ENCODE measurements at regions not wholly inside any gene's neighbourhood (a gene's known extent, or its start where the extent isn't known, plus 50 kb on each side); places are given as distances from the start of the nearest gene placed in this dataset.

- intact Hi-C loops (cut with micrococcal nuclease; ENCODE audit: unreplicated experiment), result no loop called here
- H4K20me1 ChIP-seq (ENCODE audit: insufficient read depth, low read length), result no peaks in the 10 kb centered on the region
- no peak overlapping the region for H3K4me3 ChIP-seq (replicated peaks in 1 of 3; ENCODE audit: insufficient read depth in 1 of 3, low read depth in 2 of 3, low read length in 3 of 3)
- ChIA-PET CTCF (ENCODE audit: low intra/inter-chr PET ratio, low total read pairs) (no interaction called here), POLR2A (no interaction called here)
- no peak for ATAC-seq
- H3K9me3 ChIP-seq (ENCODE audit: low read length), result peaks cover 54% of the 10 kb centered on the region
- H2AFZ ChIP-seq (ENCODE audit: low read length), result no peak overlapping the region
- H3K9ac ChIP-seq (ENCODE audit: insufficient read depth, low read depth, low read length), result no peak overlapping the region
- no peak overlapping the region for H3K27ac ChIP-seq (ENCODE audit: extremely low read length, insufficient read depth, low read length)
- no peaks in the 10 kb centered on the region for H3K79me2 ChIP-seq (ENCODE audit: insufficient read depth, low read length)
- TF ChIP-seq POLR2A (IDR thresholded peaks at IDR 0.05; ENCODE audit: insufficient read depth in 1 of 2, low read depth in 2 of 2, low read length in 2 of 2) (no peak), HHEX (CRISPR knock-in tag; IDR thresholded peaks at IDR 0.05) (no peak)
- H3K36me3 ChIP-seq (replicated peaks in 1 of 2; ENCODE audit: control insufficient read depth in 1 of 2, insufficient read depth in 2 of 2, low read length in 2 of 2), result no peaks in the 10 kb centered on the region
- no peaks in the 10 kb centered on the region for H3K27me3 ChIP-seq (ENCODE audit: control insufficient read depth in 1 of 2, insufficient read depth in 2 of 2, low read length in 2 of 2)
- 22% methylated on average over 3 of the region's 3 CpGs for WGBS (ENCODE audit: low lambda C conversion rate)
- FAIRE-seq, result no peak
- in situ Hi-C loops (cut with HindIII; ENCODE audit: extremely low pct_ligation_motif_present, low pct_unique_long_range_greater_than_20kb), result no loop called here
- BruUV-seq (replicated peaks), result no TSS peak
- H3K4me2 ChIP-seq (ENCODE audit: low read depth, low read length), result no peak overlapping the region
- no peak for DNase-seq (ENCODE audit: low spot score)
- no peaks in the 10 kb centered on the region for H3K4me1 ChIP-seq (ENCODE audit: insufficient read depth, low read length)
Measured at GRCh38 chr4:29588617-29589016, 1131.6 kb upstream of the PCDH7 start.

- Histone ChIP-seq H3K27ac (ENCODE audit: extremely low read length, insufficient read depth, low read length) (no peak overlapping the region), H3K9me3 (ENCODE audit: low read length) (peaks cover 71% of the 10 kb centered on the region), H2AFZ (ENCODE audit: low read length) (no peak overlapping the region), H3K4me3 (replicated peaks in 1 of 3; ENCODE audit: insufficient read depth in 1 of 3, low read depth in 2 of 3, low read length in 3 of 3) (no peak overlapping the region), H3K4me2 (ENCODE audit: low read depth, low read length) (no peak overlapping the region), H3K79me2 (ENCODE audit: insufficient read depth, low read length) (no peaks in the 10 kb centered on the region), H3K36me3 (replicated peaks in 1 of 2; ENCODE audit: control insufficient read depth in 1 of 2, insufficient read depth in 2 of 2, low read length in 2 of 2) (no peaks in the 10 kb centered on the region), H3K9ac (ENCODE audit: insufficient read depth, low read depth, low read length) (no peak overlapping the region), H3K27me3 (ENCODE audit: control insufficient read depth in 1 of 2, insufficient read depth in 2 of 2, low read length in 2 of 2) (no peaks in the 10 kb centered on the region), H3K4me1 (ENCODE audit: insufficient read depth, low read length) (no peaks in the 10 kb centered on the region), H4K20me1 (ENCODE audit: insufficient read depth, low read length) (no peaks in the 10 kb centered on the region)
- in situ Hi-C loops (cut with HindIII; ENCODE audit: extremely low pct_ligation_motif_present, low pct_unique_long_range_greater_than_20kb), result no loop called here
- ChIA-PET CTCF (ENCODE audit: low intra/inter-chr PET ratio, low total read pairs) (no interaction called here), POLR2A (no interaction called here)
- intact Hi-C loops (cut with micrococcal nuclease; ENCODE audit: unreplicated experiment), result no loop called here
- WGBS (ENCODE audit: low lambda C conversion rate), result 8% methylated on average over 5 of the region's 5 CpGs
- DNase-seq (ENCODE audit: low spot score) (no peak), FAIRE-seq (no peak), ATAC-seq (no peak)
- BruUV-seq (replicated peaks), result no TSS peak
- TF ChIP-seq BATF2 (CRISPR knock-in tag; IDR thresholded peaks at IDR 0.05), result no peak
- TF ChIP-seq BCL6 (CRISPR knock-in tag; IDR thresholded peaks at IDR 0.05), result no peak
- TF ChIP-seq ZHX1 (CRISPR knock-in tag; IDR thresholded peaks at IDR 0.05; ENCODE audit: low read depth), result no peak
- TF ChIP-seq REL (CRISPR knock-in tag; conservative IDR thresholded peaks at IDR 0.05), result no peak
- no peak for TF ChIP-seq ISX (CRISPR knock-in tag; conservative IDR thresholded peaks at IDR 0.05)
- TF ChIP-seq ZBTB34 (CRISPR knock-in tag; IDR thresholded peaks at IDR 0.05), result no peak
- TF ChIP-seq E2F2 (CRISPR knock-in tag; IDR thresholded peaks at IDR 0.05; ENCODE audit: borderline replicate concordance), result no peak
- no peak for TF ChIP-seq ZNF616 (CRISPR knock-in tag; IDR thresholded peaks at IDR 0.05; ENCODE audit: low read depth)
- TF ChIP-seq PCBP2 (optimal IDR thresholded peaks at IDR 0.05; ENCODE audit: low read depth, low read length, poor library complexity, severe bottlenecking), result no peak
Measured at GRCh38 chr4:29596228-29596627, 1123.9 kb upstream of the PCDH7 start.
